ENCODE measurements at regions not wholly inside any gene's neighbourhood (a gene's known extent, or its start where the extent isn't known, plus 50 kb on each side); places are given as distances from the start of the nearest gene placed in this dataset.
"Not testable (repeated sequence)": the region's sequence is repeated elsewhere in the genome, so short reads cannot be mapped to it uniquely, and the experiment has no call there.

DNA sequence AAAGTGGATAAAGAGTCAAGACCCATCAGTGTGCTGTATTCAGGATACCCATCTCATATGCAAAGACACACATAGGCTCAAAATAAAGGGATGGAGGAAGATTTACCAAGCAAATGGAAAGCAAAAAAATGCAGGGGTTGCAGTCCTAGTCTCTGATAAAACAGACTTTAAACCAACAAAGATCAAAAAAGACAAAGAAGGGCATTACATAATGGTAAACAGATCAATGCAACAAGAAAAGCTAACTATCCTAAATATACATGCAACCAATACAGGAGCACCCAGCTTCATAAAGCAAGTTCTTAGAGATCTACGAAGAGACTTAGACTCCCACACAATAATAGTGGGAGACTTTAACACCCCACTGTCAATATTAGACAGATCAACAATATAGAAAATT lies 66.7 kb upstream of the LIPC start:
- H3K4me3 ChIP-seq (replicated peaks in 1 of 3; ENCODE audit: insufficient read depth in 1 of 3, low read depth in 2 of 3, low read length in 3 of 3); DNase-seq (ENCODE audit: low spot score); H2AFZ ChIP-seq (ENCODE audit: low read length); H4K20me1 ChIP-seq (ENCODE audit: insufficient read depth, low read length); in situ Hi-C loops (cut with HindIII; ENCODE audit: extremely low pct_ligation_motif_present, low pct_unique_long_range_greater_than_20kb); BruUV-seq (replicated peaks); H3K9ac ChIP-seq (ENCODE audit: insufficient read depth, low read depth, low read length); ATAC-seq; H3K27me3 ChIP-seq (ENCODE audit: control insufficient read depth in 1 of 2, insufficient read depth in 2 of 2, low read length in 2 of 2); CTCF ChIA-PET (ENCODE audit: low intra/inter-chr PET ratio, low total read pairs); H3K36me3 ChIP-seq (replicated peaks in 1 of 2; ENCODE audit: control insufficient read depth in 1 of 2, insufficient read depth in 2 of 2, low read length in 2 of 2); H3K79me2 ChIP-seq (ENCODE audit: insufficient read depth, low read length); H3K27ac ChIP-seq (ENCODE audit: extremely low read length, insufficient read depth, low read length); H3K4me2 ChIP-seq (ENCODE audit: low read depth, low read length); intact Hi-C loops (cut with micrococcal nuclease; ENCODE audit: unreplicated experiment); FAIRE-seq; H3K9me3 ChIP-seq (ENCODE audit: low read length); TF ChIP-seq SOX13, SOX6, FOXP1 (IDR thresholded peaks at IDR 0.05): not testable (repeated sequence)
- POLR2A ChIA-PET = interaction anchor here (1.7 kb wide), 1 partner anchor 33 kb away, joined by 3 read pairs; no protein-coding TSS in a partner anchor
- TF ChIP-seq SOX13 (CRISPR knock-in tag; conservative IDR thresholded peaks at IDR 0.05 in 1 of 2, IDR thresholded peaks at IDR 0.05 in 1 of 2) = 0 out of 4 replicates have a peak, but pooled peaks of 1 of the 2 experiments have one; percentile 27
- TF ChIP-seq, protein P1, sequence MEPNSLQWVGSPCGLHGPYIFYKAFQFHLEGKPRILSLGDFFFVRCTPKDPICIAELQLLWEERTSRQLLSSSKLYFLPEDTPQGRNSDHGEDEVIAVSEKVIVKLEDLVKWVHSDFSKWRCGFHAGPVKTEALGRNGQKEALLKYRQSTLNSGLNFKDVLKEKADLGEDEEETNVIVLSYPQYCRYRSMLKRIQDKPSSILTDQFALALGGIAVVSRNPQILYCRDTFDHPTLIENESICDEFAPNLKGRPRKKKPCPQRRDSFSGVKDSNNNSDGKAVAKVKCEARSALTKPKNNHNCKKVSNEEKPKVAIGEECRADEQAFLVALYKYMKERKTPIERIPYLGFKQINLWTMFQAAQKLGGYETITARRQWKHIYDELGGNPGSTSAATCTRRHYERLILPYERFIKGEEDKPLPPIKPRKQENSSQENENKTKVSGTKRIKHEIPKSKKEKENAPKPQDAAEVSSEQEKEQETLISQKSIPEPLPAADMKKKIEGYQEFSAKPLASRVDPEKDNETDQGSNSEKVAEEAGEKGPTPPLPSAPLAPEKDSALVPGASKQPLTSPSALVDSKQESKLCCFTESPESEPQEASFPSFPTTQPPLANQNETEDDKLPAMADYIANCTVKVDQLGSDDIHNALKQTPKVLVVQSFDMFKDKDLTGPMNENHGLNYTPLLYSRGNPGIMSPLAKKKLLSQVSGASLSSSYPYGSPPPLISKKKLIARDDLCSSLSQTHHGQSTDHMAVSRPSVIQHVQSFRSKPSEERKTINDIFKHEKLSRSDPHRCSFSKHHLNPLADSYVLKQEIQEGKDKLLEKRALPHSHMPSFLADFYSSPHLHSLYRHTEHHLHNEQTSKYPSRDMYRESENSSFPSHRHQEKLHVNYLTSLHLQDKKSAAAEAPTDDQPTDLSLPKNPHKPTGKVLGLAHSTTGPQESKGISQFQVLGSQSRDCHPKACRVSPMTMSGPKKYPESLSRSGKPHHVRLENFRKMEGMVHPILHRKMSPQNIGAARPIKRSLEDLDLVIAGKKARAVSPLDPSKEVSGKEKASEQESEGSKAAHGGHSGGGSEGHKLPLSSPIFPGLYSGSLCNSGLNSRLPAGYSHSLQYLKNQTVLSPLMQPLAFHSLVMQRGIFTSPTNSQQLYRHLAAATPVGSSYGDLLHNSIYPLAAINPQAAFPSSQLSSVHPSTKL (CRISPR knock-in tag; IDR thresholded peaks at IDR 0.05) = peak; percentile 52; the same call in 1 of the 2 replicates
- TF ChIP-seq SOX6 (CRISPR knock-in tag; IDR thresholded peaks at IDR 0.05) = peak; percentile 51; the same call in 1 of the 2 replicates
- TF ChIP-seq FOXP1 (CRISPR knock-in tag; IDR thresholded peaks at IDR 0.05) = peak; percentile 73
- peak; percentile 37; the same call in 1 of the 2 replicates for TF ChIP-seq TCF7 (IDR thresholded peaks at IDR 0.05; ENCODE audit: low read depth)
- TF ChIP-seq FOXA3 (CRISPR knock-in tag; IDR thresholded peaks at IDR 0.05) = peak; percentile 59; the same call in 1 of the 2 replicates
- TF ChIP-seq SOX5 (CRISPR knock-in tag; IDR thresholded peaks at IDR 0.05; ENCODE audit: borderline replicate concordance) = peak; percentile 14; the same call in 1 of the 2 replicates
- TF ChIP-seq GATAD2A (CRISPR knock-in tag; IDR thresholded peaks at IDR 0.05) = peak; percentile 50; the same call in 1 of the 2 replicates
- peaks cover 26% of the 10 kb centered on the region for H3K4me1 ChIP-seq (ENCODE audit: insufficient read depth, low read length)
- 3% methylated on average over 1 of the region's 1 CpG for WGBS (ENCODE audit: low lambda C conversion rate)
